ENCODE measurements at regions not wholly inside any gene's neighbourhood (a gene's known extent, or its start where the extent isn't known, plus 50 kb on each side); places are given as distances from the start of the nearest gene placed in this dataset.

- H3K9me3 ChIP-seq (ENCODE audit: control insufficient read depth, low read length): no peaks in the 10 kb centered on the region
- no peaks in the 10 kb centered on the region for H3K27me3 Mint-ChIP-seq (ENCODE audit: insufficient read depth)
- peak; percentile 51 for TF ChIP-seq CTCF (conservative IDR thresholded peaks at IDR 0.05)
- WGBS, 2 experiments (ENCODE audit: insufficient coverage in 1 of 2, insufficient read length in 1 of 2): 76% methylated on average over 2 of the region's 2 CpGs; no CpG with 5 or more reads in 1 of the 2 experiments
- H3K36me3 ChIP-seq (ENCODE audit: control insufficient read depth, insufficient read depth, low read length): no peaks in the 10 kb centered on the region
- H3K27me3 ChIP-seq (ENCODE audit: control insufficient read depth, insufficient read depth, low read length, poor library complexity, severe bottlenecking): no peaks in the 10 kb centered on the region
- no peak overlapping the region for H3K27ac Mint-ChIP-seq
- no peak overlapping the region for H3K4me3 Mint-ChIP-seq
- no peak overlapping the region for H3K4me3 ChIP-seq (ENCODE audit: low read length)
- DNase-seq: no peak
- no peak overlapping the region for H3K27ac ChIP-seq (ENCODE audit: low read depth, low read length)
- H3K9me3 Mint-ChIP-seq: peaks cover 26% of the 10 kb centered on the region
- H3K36me3 Mint-ChIP-seq (ENCODE audit: low read depth): no peaks in the 10 kb centered on the region
- H3K4me1 ChIP-seq (ENCODE audit: control insufficient read depth, insufficient read depth, low read length): no peaks in the 10 kb centered on the region
- no peaks in the 10 kb centered on the region for H3K4me1 Mint-ChIP-seq
- no peak overlapping the region for H3K9ac ChIP-seq (ENCODE audit: extremely low read depth, low read length, poor library complexity, severe bottlenecking)
Measured at GRCh38 chrX:11998944-11999343, 139.3 kb upstream of the FRMPD4 start.

- no peak for TF ChIP-seq CTCF (conservative IDR thresholded peaks at IDR 0.05)
- Histone ChIP-seq H3K9ac (ENCODE audit: extremely low read depth, low read length, poor library complexity, severe bottlenecking) (no peak overlapping the region), H3K27me3 (ENCODE audit: control insufficient read depth, insufficient read depth, low read length, poor library complexity, severe bottlenecking) (no peaks in the 10 kb centered on the region), H3K9me3 (ENCODE audit: control insufficient read depth, low read length) (no peaks in the 10 kb centered on the region), H3K27ac (ENCODE audit: low read depth, low read length) (no peak overlapping the region), H3K36me3 (ENCODE audit: control insufficient read depth, insufficient read depth, low read length) (no peaks in the 10 kb centered on the region), H3K4me3 (ENCODE audit: low read length) (no peak overlapping the region), H3K4me1 (ENCODE audit: control insufficient read depth, insufficient read depth, low read length) (no peaks in the 10 kb centered on the region)
- Mint-ChIP-seq H3K4me1 (no peaks in the 10 kb centered on the region), H3K9me3 (peaks cover 29% of the 10 kb centered on the region), H3K27me3 (ENCODE audit: insufficient read depth) (no peaks in the 10 kb centered on the region), H3K4me3 (no peak overlapping the region), H3K27ac (no peak overlapping the region), H3K36me3 (ENCODE audit: low read depth) (no peaks in the 10 kb centered on the region)
- no peak for DNase-seq
Measured at GRCh38 chrX:12002876-12003275, 135.4 kb upstream of the FRMPD4 start.

- H3K9me3 Mint-ChIP-seq: peaks cover 32% of the 10 kb centered on the region
- H3K4me3 Mint-ChIP-seq: no peak overlapping the region
- Histone ChIP-seq H3K9ac (ENCODE audit: extremely low read depth, low read length, poor library complexity, severe bottlenecking) (no peak overlapping the region), H3K4me1 (ENCODE audit: control insufficient read depth, insufficient read depth, low read length) (no peaks in the 10 kb centered on the region), H3K27me3 (ENCODE audit: control insufficient read depth, insufficient read depth, low read length, poor library complexity, severe bottlenecking) (no peaks in the 10 kb centered on the region), H3K4me3 (ENCODE audit: low read length) (no peak overlapping the region), H3K27ac (ENCODE audit: low read depth, low read length) (no peak overlapping the region), H3K9me3 (ENCODE audit: control insufficient read depth, low read length) (no peaks in the 10 kb centered on the region), H3K36me3 (ENCODE audit: control insufficient read depth, insufficient read depth, low read length) (no peaks in the 10 kb centered on the region)
- no peak overlapping the region for H3K27ac Mint-ChIP-seq
- H3K4me1 Mint-ChIP-seq: no peaks in the 10 kb centered on the region
- no peaks in the 10 kb centered on the region for H3K27me3 Mint-ChIP-seq (ENCODE audit: insufficient read depth)
- no peaks in the 10 kb centered on the region for H3K36me3 Mint-ChIP-seq (ENCODE audit: low read depth)
- DNase-seq: no peak
- no peak for TF ChIP-seq CTCF (conservative IDR thresholded peaks at IDR 0.05)
- WGBS, 2 experiments (ENCODE audit: insufficient coverage in 1 of 2, insufficient read length in 1 of 2): 86% methylated on average over 2 of the region's 2 CpGs; no CpG with 5 or more reads in 1 of the 2 experiments
Measured at GRCh38 chrX:12007881-12008280, 130.4 kb upstream of the FRMPD4 start.
